ENCODE measurements at regions not wholly inside any gene's neighbourhood (a gene's known extent, or its start where the extent isn't known, plus 50 kb on each side); places are given as distances from the start of the nearest gene placed in this dataset.

- no peak for TF ChIP-seq CTCF (conservative IDR thresholded peaks at IDR 0.05; ENCODE audit: low read depth, low read length)
- no peak for DNase-seq (ENCODE audit: low read depth)
- H3K4me3 ChIP-seq (ENCODE audit: low read depth, low read length), result no peak overlapping the region
Measured at GRCh38 chr13:62595976-62596375, 1180.3 kb upstream of the PCDH20 start.

GRCh38 chr13:62593804-62594203 is 1178.2 kb upstream of the PCDH20 start:
- TF ChIP-seq CTCF (conservative IDR thresholded peaks at IDR 0.05; ENCODE audit: low read depth, low read length), result no peak
- H3K4me3 ChIP-seq (ENCODE audit: low read depth, low read length), result no peak overlapping the region
- no peak for DNase-seq (ENCODE audit: low read depth)

GRCh38 chr13:62583466-62583865 is 1167.8 kb upstream of the PCDH20 start:
- no peak overlapping the region for H3K4me3 ChIP-seq (ENCODE audit: low read depth, low read length)
- no peak for DNase-seq (ENCODE audit: low read depth)
- no peak for TF ChIP-seq CTCF (conservative IDR thresholded peaks at IDR 0.05; ENCODE audit: low read depth, low read length)

GRCh38 chr13:62578402-62578801 is 1162.8 kb upstream of the PCDH20 start:
- TF ChIP-seq CTCF (conservative IDR thresholded peaks at IDR 0.05; ENCODE audit: low read depth, low read length), result no peak
- no peak overlapping the region for H3K4me3 ChIP-seq (ENCODE audit: low read depth, low read length)
- DNase-seq (ENCODE audit: low read depth), result no peak

GRCh38 chr13:62564770-62565169 is 1149.1 kb upstream of the PCDH20 start:
- no peak overlapping the region for H3K4me3 ChIP-seq (ENCODE audit: low read depth, low read length)
- no peak for DNase-seq (ENCODE audit: low read depth)
- no peak for TF ChIP-seq CTCF (conservative IDR thresholded peaks at IDR 0.05; ENCODE audit: low read depth, low read length)

- H3K4me3 ChIP-seq (ENCODE audit: low read depth, low read length), result no peak overlapping the region
Measured at GRCh38 chr13:62563251-62563650, 1147.6 kb upstream of the PCDH20 start.

More at GRCh38 chr13:62563251-62563650, 1147.6 kb upstream of the PCDH20 start:
- no peak for TF ChIP-seq CTCF (conservative IDR thresholded peaks at IDR 0.05; ENCODE audit: low read depth, low read length)
- DNase-seq (ENCODE audit: low read depth), result no peak
